Jurkat, Clone E6-1 (cell line): ENCODE measurements at regions not wholly inside any gene's neighbourhood (a gene's known extent, or its start where the extent isn't known, plus 50 kb on each side); places are given as distances from the start of the nearest gene placed in this dataset.

Experiments
- DNase-seq: peaks from one replicate; pipeline ENCODE4 v3.0.0-alpha.2; 2011; ENCODE audit warnings: low read depth, low spot score
- H3K4me3 ChIP-seq: 2 replicates; pipeline ENCODE4 v1.5.1; 2011; ENCODE audit warnings: mild to moderate bottlenecking, low read length, control low read depth, moderate library complexity

GRCh38 chr11:119920666-119921387 lies 191.8 kb upstream of the NECTIN1 start:
- DNase-seq, result no peak
- no peak overlapping the region for H3K4me3 ChIP-seq

- DNase-seq, result no peak
- H3K4me3 ChIP-seq, result no peak overlapping the region
These were observed 190.7 kb upstream of the NECTIN1 start for GRCh38 chr11:119919656-119920055.

GRCh38 chr11:119918347-119918746 lies 189.3 kb upstream of the NECTIN1 start:
- DNase-seq, result no peak

GRCh38 chr11:119916568-119916967 lies 187.6 kb upstream of the NECTIN1 start:
- no peak for DNase-seq
- no peak overlapping the region for H3K4me3 ChIP-seq

More at GRCh38 chr11:119918347-119918746, 189.3 kb upstream of the NECTIN1 start:
- H3K4me3 ChIP-seq, result no peak overlapping the region

- H3K4me3 ChIP-seq, result no peak overlapping the region
- no peak for DNase-seq
These were observed 183.2 kb upstream of the NECTIN1 start for GRCh38 chr11:119912229-119912628.

- DNase-seq, result no peak
- no peak overlapping the region for H3K4me3 ChIP-seq
These were observed 181.7 kb upstream of the NECTIN1 start for GRCh38 chr11:119910650-119911049.

GRCh38 chr11:119910051-119910450 lies 181.1 kb upstream of the NECTIN1 start:
- DNase-seq, result no peak
- no peak overlapping the region for H3K4me3 ChIP-seq

GRCh38 chr11:119909495-119909894 lies 180.5 kb upstream of the NECTIN1 start:
- no peak overlapping the region for H3K4me3 ChIP-seq
- DNase-seq, result no peak

GRCh38 chr11:119909077-119909476 lies 180.1 kb upstream of the NECTIN1 start:
- no peak for DNase-seq
- H3K4me3 ChIP-seq, result no peak overlapping the region

- DNase-seq, result no peak
- H3K4me3 ChIP-seq, result no peak overlapping the region
These were observed 179.5 kb upstream of the NECTIN1 start for GRCh38 chr11:119908573-119908904.

GRCh38 chr11:119907878-119908572 lies 179.0 kb upstream of the NECTIN1 start:
- no peak overlapping the region for H3K4me3 ChIP-seq
- no peak for DNase-seq

- H3K4me3 ChIP-seq, result no peak overlapping the region
- no peak for DNase-seq
These were observed 178.3 kb upstream of the NECTIN1 start for GRCh38 chr11:119907122-119907851.

- DNase-seq, result no peak
These were observed 177.4 kb upstream of the NECTIN1 start for GRCh38 chr11:119906376-119906775.

GRCh38 chr11:119905162-119905561 lies 176.2 kb upstream of the NECTIN1 start:
- DNase-seq, result no peak

More at GRCh38 chr11:119906376-119906775, 177.4 kb upstream of the NECTIN1 start:
- H3K4me3 ChIP-seq, result no peak overlapping the region

GRCh38 chr11:119904531-119905035 lies 175.6 kb upstream of the NECTIN1 start:
- DNase-seq, result no peak
- no peak overlapping the region for H3K4me3 ChIP-seq

More at GRCh38 chr11:119905162-119905561, 176.2 kb upstream of the NECTIN1 start:
- no peak overlapping the region for H3K4me3 ChIP-seq

GRCh38 chr11:119903821-119904220 lies 174.8 kb upstream of the NECTIN1 start:
- H3K4me3 ChIP-seq, result no peak overlapping the region
- DNase-seq, result no peak

GRCh38 chr11:119903389-119903788 lies 174.4 kb upstream of the NECTIN1 start:
- H3K4me3 ChIP-seq, result no peak overlapping the region
- no peak for DNase-seq

- DNase-seq, result no peak
These were observed 173.7 kb upstream of the NECTIN1 start for GRCh38 chr11:119902656-119903231.

More at GRCh38 chr11:119902656-119903231, 173.7 kb upstream of the NECTIN1 start:
- no peak overlapping the region for H3K4me3 ChIP-seq
